Fibroblast of lung (primary cell): ENCODE measurements at regions not wholly inside any gene's neighbourhood (a gene's known extent, or its start where the extent isn't known, plus 50 kb on each side); places are given as distances from the start of the nearest gene placed in this dataset.

Experiments
- DNase-seq, 2 donors: peaks; one replicate each; pipeline versions ENCODE4 v3.0.0 to v3.0.0-alpha.2; 2010; ENCODE audit warnings: low read depth in 2 of 2
- H2AFZ ChIP-seq: 2 replicates; pipeline ENCODE4 v1.5.1; 2012; ENCODE audit warnings: low read length, control low read depth, inconsistent platforms
- H3K27ac ChIP-seq: 2 replicates; pipeline ENCODE4 v1.5.1; 2011; ENCODE audit warnings: low read length, control low read depth; ENCODE audit not compliant: insufficient read depth
- H3K27me3 ChIP-seq: 2 replicates; pipeline ENCODE4 v1.5.1; 2011; ENCODE audit warnings: mild to moderate bottlenecking, low read length; ENCODE audit not compliant: control insufficient read depth, insufficient read depth
- H3K36me3 ChIP-seq: 2 replicates; pipeline ENCODE4 v1.5.1; 2011; ENCODE audit warnings: low read length; ENCODE audit not compliant: control insufficient read depth, insufficient read depth
- H3K4me1 ChIP-seq: 2 replicates; pipeline ENCODE4 v1.5.1; 2011; ENCODE audit warnings: low read length; ENCODE audit not compliant: control insufficient read depth, insufficient read depth; ENCODE audit errors: extremely low read depth
- H3K4me2 ChIP-seq: 2 replicates; pipeline ENCODE4 v1.5.1; 2011; ENCODE audit warnings: low read length, control low read depth; ENCODE audit not compliant: insufficient read depth; ENCODE audit errors: extremely low read depth
- H3K4me3 ChIP-seq, 4 experiments: fragments of 200-600 bp in 1 of 4; sonication (generic) in 1 of 4; replicated peaks in 1 of 4; 2 replicates each; pipeline ENCODE4 v1.5.1; 2011 to 2016; ENCODE audit warnings: low read length in 4 of 4, low read depth in 3 of 4, mild to moderate bottlenecking in 3 of 4, control low read depth in 2 of 4, inconsistent platforms in 1 of 4, mixed read lengths in 1 of 4; ENCODE audit not compliant: insufficient read depth in 1 of 4; ENCODE audit errors: control extremely low read depth in 1 of 4
- H3K79me2 ChIP-seq: 2 replicates; pipeline ENCODE4 v1.5.1; 2012; ENCODE audit warnings: mild to moderate bottlenecking, low read length, inconsistent platforms; ENCODE audit not compliant: control insufficient read depth, insufficient read depth
- H3K9ac ChIP-seq: 2 replicates; pipeline ENCODE4 v1.5.1; 2011; ENCODE audit warnings: mild to moderate bottlenecking, low read length, control low read depth; ENCODE audit not compliant: insufficient read depth
- H3K9me3 ChIP-seq: 2 replicates; pipeline ENCODE4 v1.5.1; 2012; ENCODE audit warnings: low read depth, low read length; ENCODE audit not compliant: control insufficient read depth, insufficient read depth
- H4K20me1 ChIP-seq: 2 replicates; pipeline ENCODE4 v1.5.1; 2011; ENCODE audit warnings: low read length; ENCODE audit not compliant: control insufficient read depth, insufficient read depth; ENCODE audit errors: extremely low read depth
- EZH2 ChIP-seq: IDR thresholded peaks from 2 replicates; pipeline ENCODE4 v1.5.1; 2012; ENCODE audit warnings: low read length, control low read depth, mild to moderate bottlenecking; ENCODE audit errors: missing control alignments
- TF ChIP-seq, protein P1 (sequence below), 2 donors: IDR thresholded peaks in 1 of 2; conservative IDR thresholded peaks in 1 of 2; 1 replicate in 1 of 2; 2 replicates in 1 of 2; pipeline ENCODE4 v1.5.1; 2011 to 2012; ENCODE audit warnings: low read length in 2 of 2, control low read depth in 1 of 2, inconsistent platforms in 1 of 2, low read depth in 1 of 2, mild to moderate bottlenecking in 1 of 2

DNA sequence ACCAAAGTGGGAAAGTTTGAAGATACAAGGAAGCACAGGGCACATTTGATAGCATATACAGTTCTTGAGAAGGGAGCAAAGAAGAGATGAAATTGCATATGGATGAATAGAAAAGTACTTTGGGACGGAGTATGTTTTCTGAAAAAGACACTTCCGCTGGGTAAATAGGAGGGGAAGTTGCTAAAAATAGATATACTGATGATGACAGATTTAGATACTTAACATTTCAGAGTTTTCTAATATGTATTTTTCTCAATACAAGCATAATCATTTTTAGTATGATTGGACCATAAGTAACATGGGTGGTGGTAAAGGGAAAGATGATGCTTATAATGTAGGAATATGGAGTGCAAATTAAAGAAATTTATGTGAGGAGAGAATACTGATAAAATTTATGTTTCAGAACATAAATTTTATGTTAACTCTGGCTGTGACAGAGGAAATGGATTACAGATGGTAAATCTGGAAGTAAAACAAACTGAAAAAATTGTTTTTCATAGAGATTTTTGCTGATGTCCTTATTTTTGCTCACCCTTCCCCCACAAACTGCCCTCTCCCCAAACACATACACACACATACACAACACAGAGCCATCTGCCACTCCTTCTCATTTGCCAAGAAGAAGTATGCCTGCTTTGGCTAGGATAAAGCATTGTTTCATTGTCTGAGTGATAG lies 583.9 kb upstream of the MIR17HG start:
- no peak overlapping the region for H3K4me2 ChIP-seq
- no peaks in the 10 kb centered on the region for H4K20me1 ChIP-seq
- H3K27ac ChIP-seq = no peak overlapping the region
- no peaks in the 10 kb centered on the region for H3K27me3 ChIP-seq
- no peaks in the 10 kb centered on the region for H3K9me3 ChIP-seq
- H3K79me2 ChIP-seq = no peaks in the 10 kb centered on the region
- H3K36me3 ChIP-seq = no peaks in the 10 kb centered on the region
- H3K9ac ChIP-seq = no peak overlapping the region
- no peak overlapping the region for H2AFZ ChIP-seq
- no peaks in the 10 kb centered on the region for H3K4me1 ChIP-seq
- DNase-seq = no peak
- no peak for TF ChIP-seq EZH2
- TF ChIP-seq, protein P1, sequence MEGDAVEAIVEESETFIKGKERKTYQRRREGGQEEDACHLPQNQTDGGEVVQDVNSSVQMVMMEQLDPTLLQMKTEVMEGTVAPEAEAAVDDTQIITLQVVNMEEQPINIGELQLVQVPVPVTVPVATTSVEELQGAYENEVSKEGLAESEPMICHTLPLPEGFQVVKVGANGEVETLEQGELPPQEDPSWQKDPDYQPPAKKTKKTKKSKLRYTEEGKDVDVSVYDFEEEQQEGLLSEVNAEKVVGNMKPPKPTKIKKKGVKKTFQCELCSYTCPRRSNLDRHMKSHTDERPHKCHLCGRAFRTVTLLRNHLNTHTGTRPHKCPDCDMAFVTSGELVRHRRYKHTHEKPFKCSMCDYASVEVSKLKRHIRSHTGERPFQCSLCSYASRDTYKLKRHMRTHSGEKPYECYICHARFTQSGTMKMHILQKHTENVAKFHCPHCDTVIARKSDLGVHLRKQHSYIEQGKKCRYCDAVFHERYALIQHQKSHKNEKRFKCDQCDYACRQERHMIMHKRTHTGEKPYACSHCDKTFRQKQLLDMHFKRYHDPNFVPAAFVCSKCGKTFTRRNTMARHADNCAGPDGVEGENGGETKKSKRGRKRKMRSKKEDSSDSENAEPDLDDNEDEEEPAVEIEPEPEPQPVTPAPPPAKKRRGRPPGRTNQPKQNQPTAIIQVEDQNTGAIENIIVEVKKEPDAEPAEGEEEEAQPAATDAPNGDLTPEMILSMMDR (conservative IDR thresholded peaks at IDR 0.05 in 1 of 2, IDR thresholded peaks at IDR 0.05 in 1 of 2; ENCODE audit: low read depth in 1 of 2, low read length in 2 of 2) = no peak
- no peak overlapping the region for H3K4me3 ChIP-seq

DNA sequence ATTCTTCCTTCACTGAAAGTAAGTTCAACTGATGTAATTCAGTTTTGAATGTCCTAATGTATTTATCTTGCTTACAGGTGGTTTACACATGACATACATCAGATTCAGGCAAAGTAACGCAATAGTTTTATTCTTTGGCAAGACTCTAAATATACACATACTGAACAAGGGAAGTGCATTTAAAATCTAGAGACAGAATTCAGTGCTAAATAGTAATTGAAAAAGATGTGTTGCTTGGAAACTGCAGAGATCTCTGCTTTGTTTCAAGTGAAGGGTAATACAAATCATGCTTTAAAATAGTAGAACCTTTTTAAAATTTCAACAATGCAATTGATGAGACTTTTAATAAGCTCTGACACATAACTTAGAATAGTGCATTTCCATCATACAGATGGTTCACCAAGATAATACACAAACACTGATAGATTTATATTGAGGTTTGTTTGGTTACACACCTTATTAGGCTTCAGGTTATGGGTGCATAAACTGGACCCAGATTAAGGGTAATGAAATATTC lies 581.0 kb upstream of the MIR17HG start:
- no peaks in the 10 kb centered on the region for H3K9me3 ChIP-seq
- H3K79me2 ChIP-seq = no peaks in the 10 kb centered on the region
- H2AFZ ChIP-seq = no peak overlapping the region
- no peaks in the 10 kb centered on the region for H3K36me3 ChIP-seq
- no peak overlapping the region for H3K4me2 ChIP-seq
- DNase-seq = no peak
- H3K9ac ChIP-seq = no peak overlapping the region
- no peak overlapping the region for H3K27ac ChIP-seq
- H3K4me3 ChIP-seq = no peak overlapping the region
- TF ChIP-seq, protein P1 (conservative IDR thresholded peaks at IDR 0.05 in 1 of 2, IDR thresholded peaks at IDR 0.05 in 1 of 2; ENCODE audit: low read depth in 1 of 2, low read length in 2 of 2) = no peak
- TF ChIP-seq EZH2 = no peak
- H3K4me1 ChIP-seq = no peaks in the 10 kb centered on the region
- no peaks in the 10 kb centered on the region for H3K27me3 ChIP-seq
- no peaks in the 10 kb centered on the region for H4K20me1 ChIP-seq

DNA sequence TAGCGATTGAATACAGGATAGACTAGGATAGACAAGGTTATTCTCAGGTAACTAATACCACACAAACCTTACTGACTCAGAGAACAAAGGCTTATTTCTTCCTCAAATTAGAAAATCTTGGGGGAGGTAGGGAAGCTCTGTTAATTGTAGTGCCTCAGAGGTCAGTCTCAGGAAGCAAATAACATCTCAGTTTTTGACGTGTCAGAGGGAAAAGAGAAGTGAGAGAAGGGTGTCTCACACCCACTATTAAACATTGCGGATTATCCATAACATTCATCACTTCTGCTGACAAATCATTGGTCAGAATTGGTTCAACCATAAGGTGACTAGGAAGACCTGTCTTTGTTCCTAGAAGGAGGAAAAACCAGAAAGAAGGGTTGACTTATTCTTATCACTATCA lies 579.4 kb upstream of the MIR17HG start:
- Histone ChIP-seq H2AFZ (no peak overlapping the region), H3K79me2 (no peaks in the 10 kb centered on the region), H3K36me3 (no peaks in the 10 kb centered on the region), H3K9ac (no peak overlapping the region), H3K9me3 (no peaks in the 10 kb centered on the region), H3K4me3 (no peak overlapping the region), H3K4me1 (no peaks in the 10 kb centered on the region), H3K4me2 (no peak overlapping the region), H4K20me1 (no peaks in the 10 kb centered on the region), H3K27ac (no peak overlapping the region), H3K27me3 (no peaks in the 10 kb centered on the region)
- TF ChIP-seq EZH2 = no peak
- TF ChIP-seq, protein P1 (conservative IDR thresholded peaks at IDR 0.05 in 1 of 2, IDR thresholded peaks at IDR 0.05 in 1 of 2; ENCODE audit: low read depth in 1 of 2, low read length in 2 of 2) = no peak
- no peak for DNase-seq
